Prostate gland (tissue), 2 donors: ENCODE measurements at regions not wholly inside any gene's neighbourhood (a gene's known extent, or its start where the extent isn't known, plus 50 kb on each side); places are given as distances from the start of the nearest gene placed in this dataset.

Source experiments
- POLR2A ChIP-seq: fragments of 450-650 bp; IDR thresholded peaks from one replicate; pipeline ENCODE4 v1.6.1; 2016; ENCODE audit warnings: antibody characterized with exemption, mild to moderate bottlenecking
- POLR2AphosphoS5 ChIP-seq: sonication (generic); formaldehyde crosslinking; IDR thresholded peaks from one replicate; pipeline ENCODE4 v1.6.1; 2017; ENCODE audit warnings: antibody characterized with exemption
- TF ChIP-seq, protein P1 (sequence below), 4 experiments: fragments of 200-600 bp in 2 of 4; fragments of 450-650 bp in 2 of 4; sonication (generic) in 2 of 4; IDR thresholded peaks; 1 replicate in 3 of 4; 2 replicates in 1 of 4; pipeline ENCODE4 v1.5.1; 2016 to 2019; ENCODE audit warnings: antibody characterized with exemption in 4 of 4, mild to moderate bottlenecking in 2 of 4, moderate library complexity in 2 of 4

DNA sequence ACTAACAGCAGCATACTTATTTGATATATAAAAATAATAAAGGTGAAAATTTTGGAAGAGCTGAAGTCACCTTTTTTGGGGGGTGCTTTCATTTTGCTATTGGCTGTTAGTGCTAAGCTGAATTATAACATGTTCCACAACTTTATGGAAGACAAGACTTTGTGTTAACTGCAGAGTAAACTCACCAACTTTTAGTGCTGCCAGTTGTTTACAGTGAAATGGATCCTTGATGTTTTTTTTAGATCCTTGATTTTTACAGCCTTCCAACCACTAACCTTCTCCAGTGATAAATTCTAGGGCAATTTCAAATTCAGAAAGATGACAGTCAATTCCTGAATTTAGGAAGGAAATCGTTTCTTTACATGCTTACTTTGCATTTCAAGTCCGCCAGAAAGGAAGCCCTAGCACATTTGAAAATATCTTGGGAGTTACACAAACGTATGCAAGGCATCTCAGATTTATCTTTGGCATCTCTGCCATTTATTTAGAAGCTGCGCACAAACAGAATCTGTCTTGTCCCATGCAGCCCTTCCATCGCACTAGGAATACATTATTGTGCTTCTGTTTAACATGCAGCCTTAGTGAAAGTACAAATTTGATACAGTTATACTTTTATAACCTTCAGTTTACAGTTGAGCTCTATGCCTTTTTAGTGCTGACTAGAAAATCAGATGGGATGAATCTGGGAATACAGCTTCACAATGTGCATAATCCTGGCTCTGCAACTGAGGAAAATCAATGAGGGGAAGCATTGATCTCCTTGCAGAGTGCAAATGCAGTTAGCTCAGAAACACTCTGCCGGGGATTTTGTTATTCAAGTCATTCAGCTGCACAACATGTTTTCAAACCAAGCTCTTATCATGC, 142.4 kb upstream of the ZNF608 start:
- TF ChIP-seq, protein P1, sequence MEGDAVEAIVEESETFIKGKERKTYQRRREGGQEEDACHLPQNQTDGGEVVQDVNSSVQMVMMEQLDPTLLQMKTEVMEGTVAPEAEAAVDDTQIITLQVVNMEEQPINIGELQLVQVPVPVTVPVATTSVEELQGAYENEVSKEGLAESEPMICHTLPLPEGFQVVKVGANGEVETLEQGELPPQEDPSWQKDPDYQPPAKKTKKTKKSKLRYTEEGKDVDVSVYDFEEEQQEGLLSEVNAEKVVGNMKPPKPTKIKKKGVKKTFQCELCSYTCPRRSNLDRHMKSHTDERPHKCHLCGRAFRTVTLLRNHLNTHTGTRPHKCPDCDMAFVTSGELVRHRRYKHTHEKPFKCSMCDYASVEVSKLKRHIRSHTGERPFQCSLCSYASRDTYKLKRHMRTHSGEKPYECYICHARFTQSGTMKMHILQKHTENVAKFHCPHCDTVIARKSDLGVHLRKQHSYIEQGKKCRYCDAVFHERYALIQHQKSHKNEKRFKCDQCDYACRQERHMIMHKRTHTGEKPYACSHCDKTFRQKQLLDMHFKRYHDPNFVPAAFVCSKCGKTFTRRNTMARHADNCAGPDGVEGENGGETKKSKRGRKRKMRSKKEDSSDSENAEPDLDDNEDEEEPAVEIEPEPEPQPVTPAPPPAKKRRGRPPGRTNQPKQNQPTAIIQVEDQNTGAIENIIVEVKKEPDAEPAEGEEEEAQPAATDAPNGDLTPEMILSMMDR (IDR thresholded peaks at IDR 0.05), result no peak
- TF ChIP-seq POLR2A, result no peak
- peak; percentile 54 for TF ChIP-seq POLR2AphosphoS5
